COLO668 (cell line): ENCODE measurements at regions not wholly inside any gene's neighbourhood (a gene's known extent, or its start where the extent isn't known, plus 50 kb on each side); places are given as distances from the start of the nearest gene placed in this dataset.

Experiments
- DNase-seq: peaks from one replicate; lab custom pipeline; 2025; ENCODE audit not compliant: unreplicated experiment; lab: John Stamatoyannopoulos, UW

DNA sequence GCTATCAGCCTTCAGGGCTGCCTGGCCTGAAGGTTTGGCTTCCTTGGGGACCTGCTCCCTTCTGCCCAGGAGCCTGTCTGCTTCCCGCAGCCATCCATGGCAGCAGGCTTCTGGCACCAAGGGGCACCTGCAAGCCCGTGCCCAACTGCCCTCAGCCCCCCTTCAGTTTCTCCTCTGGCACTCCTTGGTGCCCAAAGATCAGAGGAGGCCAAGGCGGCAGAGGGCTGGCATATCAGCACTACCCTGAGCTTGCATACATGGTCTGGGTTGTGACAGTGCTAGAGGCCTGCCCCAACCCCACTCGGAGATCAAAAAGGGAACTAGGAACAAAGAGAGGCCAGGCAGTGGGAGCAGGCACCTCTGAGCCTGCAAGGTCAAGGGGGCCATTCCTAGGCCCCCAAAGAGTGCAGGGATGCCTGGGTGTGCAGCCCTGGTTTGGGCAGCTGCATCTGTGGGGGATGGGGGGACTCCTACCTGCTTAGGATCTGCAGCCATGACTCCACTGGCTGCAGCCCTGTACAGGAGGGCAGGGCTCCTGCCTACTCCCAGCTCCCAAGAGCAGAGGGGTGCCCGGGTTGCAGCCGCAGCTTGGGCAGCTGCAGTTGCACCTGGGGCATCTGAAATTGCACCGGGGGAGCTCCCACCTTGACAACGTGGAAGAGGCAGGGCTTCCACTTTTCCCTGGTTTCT is 76.2 kb upstream of the TP63 start:
- DNase-seq: no peak

DNA sequence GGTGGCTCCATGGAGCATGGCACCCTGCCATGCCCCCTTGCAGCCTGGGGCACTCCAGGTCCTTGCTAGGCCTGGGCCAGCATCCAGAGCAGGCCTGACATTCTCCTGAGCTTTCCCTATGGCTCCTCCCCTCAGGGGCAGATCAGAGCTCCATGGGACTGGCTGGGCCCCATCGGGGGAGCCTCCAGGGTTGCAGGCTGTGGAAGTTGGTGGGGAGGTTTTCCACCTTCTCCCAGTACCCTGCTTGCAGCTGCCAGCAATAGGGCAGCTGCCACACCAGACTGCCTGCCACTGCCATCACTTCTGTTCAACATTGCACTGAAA is 75.7 kb upstream of the TP63 start:
- DNase-seq: no peak

DNA sequence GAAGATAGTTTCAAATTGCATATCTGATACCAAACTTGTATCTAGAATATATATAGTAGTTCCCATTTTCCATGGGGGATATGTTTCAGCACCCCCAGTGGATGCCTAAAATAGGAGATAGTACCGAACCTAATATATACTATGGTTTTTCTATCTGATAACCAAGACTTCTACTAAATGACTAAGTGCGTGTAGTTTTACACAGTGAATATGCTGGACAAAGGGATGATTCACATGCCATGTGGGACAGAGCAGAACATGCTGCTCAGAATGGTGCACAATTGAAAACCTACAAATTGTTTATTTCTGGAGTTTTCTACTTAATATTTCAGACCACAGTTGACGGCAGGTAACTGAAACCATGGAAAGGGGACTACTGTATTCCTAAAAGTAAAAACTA is 73.4 kb upstream of the TP63 start:
- no peak for DNase-seq

DNA sequence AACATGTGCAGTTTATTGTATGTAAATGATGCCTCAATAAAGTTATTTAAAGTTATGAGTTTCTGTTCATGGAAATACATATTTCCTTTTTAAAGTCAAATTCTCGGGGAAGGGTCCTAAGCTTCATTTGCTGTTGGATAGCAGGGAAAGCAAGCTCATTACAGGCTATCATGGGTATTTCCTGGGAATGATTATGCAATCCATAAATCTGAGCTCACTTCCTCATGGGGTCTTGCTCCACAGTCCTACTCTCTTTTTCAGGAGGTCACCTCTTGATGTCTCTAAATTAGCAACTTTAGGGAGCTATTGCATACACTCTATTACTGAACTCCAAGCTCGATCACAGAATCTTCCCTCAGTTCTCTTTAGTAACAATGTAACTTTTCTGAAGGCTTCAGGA is 69.9 kb upstream of the TP63 start:
- no peak for DNase-seq

DNA sequence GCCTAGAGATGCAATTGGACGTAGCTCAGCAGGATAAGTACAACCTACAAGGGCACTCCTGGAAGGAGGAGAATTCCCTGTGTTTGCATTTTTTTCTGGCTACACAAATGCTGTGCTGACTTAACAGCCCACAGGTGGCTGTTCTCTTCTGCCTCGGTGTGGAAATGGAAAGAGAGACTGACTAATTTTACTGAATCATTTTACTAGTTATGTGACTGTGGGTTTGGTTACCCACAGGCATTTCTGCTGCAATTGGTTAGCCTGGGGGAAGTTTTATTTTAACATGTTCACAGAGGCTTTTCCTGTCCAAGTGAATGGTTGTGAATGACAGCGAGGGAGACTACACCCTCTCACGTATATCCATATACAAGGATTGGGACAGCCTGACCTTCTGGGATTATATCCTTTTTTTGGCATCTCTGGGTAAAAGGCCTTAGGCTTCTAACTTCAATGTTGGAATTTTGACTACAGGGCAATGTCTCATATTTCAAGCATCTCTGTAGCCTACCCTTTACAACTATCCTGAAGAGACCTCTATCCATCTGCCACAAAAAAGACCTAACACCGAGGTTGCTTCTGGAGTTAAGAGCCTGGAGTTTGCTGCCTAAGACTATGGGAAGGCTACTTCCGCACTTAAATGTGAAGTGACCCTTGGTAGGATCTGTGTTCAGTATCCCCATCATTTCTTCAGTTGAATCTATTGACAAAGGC is 67.2 kb upstream of the TP63 start:
- no peak for DNase-seq

DNA sequence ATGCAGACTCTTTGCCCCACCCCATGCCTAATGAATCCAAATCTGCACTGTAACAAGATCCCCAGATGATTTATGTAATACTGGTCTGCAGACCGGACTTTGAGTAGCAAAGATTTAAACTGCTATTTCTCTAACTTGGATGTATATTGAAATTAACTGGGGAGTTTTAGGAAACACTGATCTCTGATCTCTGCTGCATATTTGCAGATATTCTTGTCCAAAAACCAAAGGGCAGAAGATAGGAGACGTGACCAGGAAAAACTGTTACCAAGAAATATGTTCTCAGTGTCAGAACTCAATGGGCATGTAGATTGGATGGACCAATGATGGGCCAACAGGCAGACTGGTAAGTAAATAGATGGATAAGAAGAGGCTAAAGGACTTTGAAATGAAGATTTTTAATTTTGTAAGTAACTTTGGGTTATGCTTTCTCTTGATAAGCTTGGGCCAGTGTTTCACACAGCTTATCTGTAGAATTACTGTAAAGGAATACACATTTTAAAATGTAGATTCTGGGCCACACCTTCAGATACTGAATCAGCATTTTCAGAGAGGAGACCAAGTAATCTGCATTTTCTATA is 64.5 kb upstream of the TP63 start:
- no peak for DNase-seq

DNA sequence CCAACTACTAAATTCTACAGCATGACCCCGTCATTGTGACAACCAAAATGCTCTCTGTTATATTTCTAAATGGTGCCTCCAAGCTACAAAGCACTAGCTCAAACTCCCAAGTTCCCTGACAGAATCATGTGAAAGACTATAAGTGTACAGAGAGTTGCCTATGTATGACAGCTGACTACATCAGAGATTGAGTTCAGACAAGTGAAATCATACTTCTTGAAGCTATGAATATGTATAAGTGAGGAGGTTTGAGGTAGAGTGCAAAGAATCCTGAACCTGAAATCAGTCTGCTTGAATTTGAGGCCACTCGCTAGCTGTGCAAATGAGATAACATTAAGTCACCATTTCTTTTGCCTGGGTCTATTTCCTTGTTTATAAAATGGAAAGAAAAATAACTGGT is 63.9 kb upstream of the TP63 start:
- no peak for DNase-seq

DNA sequence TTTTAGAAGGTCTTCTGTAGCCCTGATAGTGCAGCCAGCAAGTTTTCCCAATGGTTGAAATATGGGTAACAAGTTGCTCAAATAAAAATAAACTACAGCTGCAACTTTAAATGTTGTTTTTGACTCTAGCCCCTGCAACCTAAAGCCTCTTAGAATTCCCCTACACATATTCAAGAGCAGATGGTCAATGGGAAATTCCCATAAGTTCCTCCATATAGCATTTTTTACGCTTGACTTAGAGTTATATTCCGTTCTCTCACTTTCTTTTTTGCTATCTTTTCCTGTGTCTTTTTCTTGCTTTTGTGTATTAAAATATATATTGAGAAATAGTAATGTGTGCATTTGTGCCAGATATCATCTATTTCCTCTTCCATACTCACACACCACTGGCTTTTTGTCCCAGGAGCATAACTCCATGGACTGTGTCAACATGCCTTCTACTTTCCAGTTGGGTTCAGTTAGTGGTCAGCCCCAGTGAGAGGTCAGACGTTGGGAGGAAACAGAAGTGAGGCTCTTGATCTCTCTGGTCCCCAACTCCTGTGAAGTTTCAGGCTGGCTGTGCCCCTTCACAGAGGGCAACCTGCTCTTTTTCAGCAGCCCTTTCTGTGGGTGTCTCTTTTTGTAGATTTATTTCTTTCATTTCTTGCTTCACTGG is 63.3 kb upstream of the TP63 start:
- DNase-seq: no peak

DNA sequence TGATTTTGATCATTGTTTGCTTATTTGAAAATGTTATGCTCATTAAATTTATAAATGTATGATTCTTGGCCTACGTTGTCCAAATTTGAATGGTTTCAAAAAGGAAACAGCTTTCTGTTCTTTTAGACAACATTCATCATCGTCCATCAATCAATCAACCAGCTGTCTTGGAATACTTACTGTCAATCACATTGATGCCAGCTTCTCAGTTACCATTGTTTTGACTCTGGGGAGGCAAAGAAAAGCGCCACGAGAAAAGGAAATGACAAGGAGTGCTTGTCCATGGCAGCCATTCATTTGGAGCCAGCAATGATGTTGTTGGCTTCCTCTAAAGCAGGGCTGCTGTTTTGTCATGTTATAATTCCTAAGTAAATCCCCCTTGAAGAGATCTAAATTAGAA is 62.2 kb upstream of the TP63 start:
- DNase-seq: no peak

DNA sequence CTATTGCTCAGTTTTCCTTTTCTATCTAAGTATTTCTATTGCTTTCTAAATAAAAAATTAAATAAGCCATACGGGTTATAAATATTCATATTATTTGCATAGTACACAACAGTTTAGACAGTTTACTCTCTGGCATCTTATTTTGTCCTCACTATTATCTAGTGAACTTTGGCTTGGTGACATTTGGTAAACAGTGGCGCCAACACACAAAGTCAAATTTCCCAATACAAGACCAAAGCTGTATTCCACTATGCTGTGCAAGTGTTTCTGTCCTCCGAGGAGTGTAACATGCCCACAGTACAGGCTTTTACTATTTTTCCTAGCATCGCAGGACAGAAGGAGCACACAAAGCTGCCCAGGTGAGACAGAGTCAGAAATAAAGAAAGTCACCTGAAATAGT is 61.7 kb upstream of the TP63 start:
- DNase-seq: no peak

DNA sequence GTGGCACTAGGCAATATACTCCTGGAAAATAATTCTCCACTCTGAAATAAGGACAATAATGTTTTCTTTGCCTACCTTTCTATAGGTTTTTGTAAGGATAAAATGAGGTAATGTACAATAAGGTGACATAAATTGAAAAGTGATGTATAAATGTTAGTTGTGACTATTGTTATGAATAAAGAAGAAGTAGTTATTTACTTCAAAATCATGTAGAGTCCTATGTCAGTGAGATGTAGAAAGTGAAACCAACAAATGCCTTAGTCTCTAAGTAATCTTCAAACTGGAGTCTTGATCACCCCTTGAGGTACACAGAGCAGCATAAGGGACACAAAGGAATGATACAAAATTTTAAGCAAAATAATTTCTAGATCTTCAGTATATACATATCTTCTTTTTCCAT is 60.3 kb upstream of the TP63 start:
- no peak for DNase-seq

DNA sequence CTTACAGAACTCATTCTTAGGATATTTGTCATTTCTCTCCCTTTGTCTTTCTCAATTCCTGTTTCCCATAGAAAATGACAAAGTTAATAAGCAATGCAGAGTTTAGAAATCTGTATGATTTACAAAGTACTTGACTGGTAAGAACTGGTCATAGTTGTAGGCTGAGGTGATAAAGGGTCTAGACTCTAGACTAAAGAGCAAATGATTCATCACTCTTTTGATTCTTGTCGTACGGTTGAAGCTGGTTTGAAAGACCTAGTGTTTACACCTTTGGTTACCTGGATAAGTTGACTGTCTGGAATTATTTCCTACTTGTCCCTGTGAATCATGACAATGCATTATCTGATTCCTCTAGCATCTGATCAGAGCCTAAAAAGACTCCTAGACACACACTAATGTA is 58.9 kb upstream of the TP63 start:
- DNase-seq: no peak

DNA sequence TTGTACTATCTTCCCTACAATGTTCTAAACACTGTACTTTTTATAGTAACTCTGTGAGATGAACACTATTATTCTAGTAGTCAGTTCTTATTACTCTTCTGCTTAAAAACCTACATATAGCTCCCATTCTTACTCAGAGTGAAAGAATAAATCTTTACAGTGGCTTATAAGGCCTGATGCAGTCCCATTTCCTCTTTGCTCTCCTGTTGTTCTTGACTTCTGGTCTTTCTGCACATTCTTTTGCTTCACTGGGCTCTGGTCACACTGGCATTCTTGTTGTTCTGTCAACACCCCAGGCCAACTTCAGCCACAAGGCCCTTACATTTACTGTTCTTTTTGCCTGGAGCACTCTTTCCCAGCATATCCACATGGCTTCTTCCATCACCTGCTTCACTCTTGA is 58.2 kb upstream of the TP63 start:
- no peak for DNase-seq

DNA sequence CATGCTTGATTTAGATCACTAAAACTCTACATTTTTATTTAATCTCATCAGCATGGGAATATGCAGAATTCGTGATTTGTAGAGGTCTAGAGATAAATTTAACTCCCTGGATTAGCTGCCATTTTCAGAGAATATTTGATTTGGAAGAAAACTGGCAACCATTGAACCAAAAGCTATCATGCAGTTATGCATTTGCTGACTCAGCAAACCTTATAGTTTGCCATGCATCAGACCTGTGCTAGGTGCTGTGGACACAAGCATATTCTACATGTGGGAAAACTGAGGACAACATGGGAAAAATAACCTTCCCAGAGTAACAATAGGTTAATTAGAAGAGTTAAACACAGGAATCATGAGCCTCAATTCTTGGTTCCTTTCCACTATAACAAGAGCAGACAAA is 54.7 kb upstream of the TP63 start:
- DNase-seq: no peak

DNA sequence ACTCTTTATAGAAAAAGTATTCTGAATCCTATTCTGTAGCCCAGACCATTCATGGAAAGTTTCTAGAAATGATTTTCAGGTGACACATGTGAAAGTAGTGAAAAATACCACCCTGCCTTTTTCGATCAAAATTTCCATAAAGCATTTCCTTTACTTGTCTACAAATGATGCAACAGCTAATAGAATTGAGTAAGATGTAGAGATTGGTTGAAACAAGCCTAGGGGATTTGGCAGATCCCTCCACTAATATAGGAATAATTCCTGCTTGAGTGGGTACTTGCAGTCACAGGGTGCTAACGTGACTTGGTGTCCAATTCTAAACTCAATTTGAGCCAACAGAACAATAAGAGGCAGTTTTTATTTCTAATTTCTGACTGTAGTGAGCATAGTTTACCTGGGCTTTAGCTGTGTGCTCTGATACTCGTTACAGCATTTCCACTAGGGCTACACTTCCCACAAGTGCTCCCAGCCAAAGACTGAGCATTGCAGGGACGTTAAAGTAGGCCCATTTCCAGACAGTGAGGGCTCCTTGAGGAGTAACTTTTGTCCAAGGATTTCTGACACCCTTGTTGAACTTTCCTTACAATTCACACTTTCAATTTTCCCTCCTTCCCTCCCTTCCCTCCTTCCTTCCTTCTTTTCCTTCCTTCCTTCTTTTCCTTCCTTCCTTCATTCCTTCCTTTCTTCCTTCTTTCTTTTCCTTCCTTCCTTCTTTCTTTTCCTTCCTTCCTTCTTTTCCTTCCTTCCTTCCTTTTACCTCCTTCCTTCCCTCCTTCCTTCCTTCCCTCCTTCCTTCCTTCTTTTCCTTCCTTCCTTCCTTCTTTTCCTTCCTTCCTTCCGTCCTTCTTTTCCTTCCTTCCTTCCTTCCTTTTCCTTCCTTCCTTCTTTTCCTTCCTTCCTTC is 53.9 kb upstream of the TP63 start:
- DNase-seq: no peak

DNA sequence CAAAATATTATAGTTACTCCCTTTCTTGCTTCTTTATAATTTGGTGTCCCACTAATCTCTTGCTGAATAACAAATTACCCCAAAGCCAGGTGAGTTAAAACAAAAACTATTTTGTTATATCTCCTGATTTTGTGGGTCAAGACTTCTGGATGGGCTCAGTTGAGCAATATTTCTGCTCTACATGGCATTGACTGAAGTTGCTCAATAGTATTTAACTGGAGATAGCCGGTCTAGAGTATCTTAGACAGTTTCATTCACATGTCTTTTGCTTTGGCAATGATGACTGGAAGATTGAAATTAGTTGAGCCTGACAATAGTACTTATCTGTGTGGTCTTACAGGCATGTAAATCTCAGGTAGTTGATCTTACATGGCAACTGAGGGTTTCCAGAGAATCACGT is 51.0 kb upstream of the TP63 start:
- DNase-seq: no peak
